Transverse colon (tissue), 4 donors: ENCODE measurements at regions not wholly inside any gene's neighbourhood (a gene's known extent, or its start where the extent isn't known, plus 50 kb on each side); places are given as distances from the start of the nearest gene placed in this dataset.

Experiments used
- EP300 ChIP-seq: sonication (generic); formaldehyde crosslinking; IDR thresholded peaks from one replicate; pipeline ENCODE4 v1.6.1; 2017; ENCODE audit warnings: antibody characterized with exemption, low read depth
- POLR2A ChIP-seq: fragments of 450-650 bp; IDR thresholded peaks from one replicate; pipeline ENCODE4 v1.6.1; 2016; ENCODE audit warnings: antibody characterized with exemption, mild to moderate bottlenecking, moderate library complexity
- POLR2AphosphoS5 ChIP-seq, 3 donors: sonication (generic); formaldehyde crosslinking; IDR thresholded peaks; one replicate each; pipeline ENCODE4 v1.6.1; 2016; ENCODE audit warnings: antibody characterized with exemption in 3 of 3
- TF ChIP-seq, protein P1 (sequence below), 5 experiments: fragments of 200-600 bp in 3 of 5; fragments of 450-650 bp in 2 of 5; sonication (generic) in 3 of 5; IDR thresholded peaks; 1 replicate in 2 of 5; 2 replicates in 3 of 5; pipeline ENCODE4 v1.5.1; 2016 to 2017; ENCODE audit warnings: antibody characterized with exemption in 5 of 5, inconsistent platforms in 3 of 5, mild to moderate bottlenecking in 2 of 5, moderate library complexity in 1 of 5

DNA sequence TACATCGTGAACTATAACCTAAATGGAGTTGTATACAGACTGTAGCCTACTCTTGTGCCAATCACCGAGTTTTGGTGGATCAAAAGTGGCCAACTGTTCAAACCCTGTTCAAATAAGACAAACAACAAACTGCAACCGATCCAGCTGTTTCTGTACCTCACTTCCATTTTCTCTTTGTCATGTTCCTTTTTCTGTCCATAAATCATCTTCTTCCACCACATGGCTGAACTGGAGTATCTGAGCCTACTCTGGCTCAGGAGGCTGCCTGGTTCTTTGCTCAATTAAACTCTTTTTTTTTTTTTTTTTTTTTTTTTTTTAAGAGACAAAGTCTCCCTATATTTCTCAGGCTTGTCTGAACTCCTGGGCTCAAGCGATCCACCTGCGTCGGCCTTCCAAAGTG lies 59.0 kb upstream of the NPVF start:
- TF ChIP-seq, protein P1, sequence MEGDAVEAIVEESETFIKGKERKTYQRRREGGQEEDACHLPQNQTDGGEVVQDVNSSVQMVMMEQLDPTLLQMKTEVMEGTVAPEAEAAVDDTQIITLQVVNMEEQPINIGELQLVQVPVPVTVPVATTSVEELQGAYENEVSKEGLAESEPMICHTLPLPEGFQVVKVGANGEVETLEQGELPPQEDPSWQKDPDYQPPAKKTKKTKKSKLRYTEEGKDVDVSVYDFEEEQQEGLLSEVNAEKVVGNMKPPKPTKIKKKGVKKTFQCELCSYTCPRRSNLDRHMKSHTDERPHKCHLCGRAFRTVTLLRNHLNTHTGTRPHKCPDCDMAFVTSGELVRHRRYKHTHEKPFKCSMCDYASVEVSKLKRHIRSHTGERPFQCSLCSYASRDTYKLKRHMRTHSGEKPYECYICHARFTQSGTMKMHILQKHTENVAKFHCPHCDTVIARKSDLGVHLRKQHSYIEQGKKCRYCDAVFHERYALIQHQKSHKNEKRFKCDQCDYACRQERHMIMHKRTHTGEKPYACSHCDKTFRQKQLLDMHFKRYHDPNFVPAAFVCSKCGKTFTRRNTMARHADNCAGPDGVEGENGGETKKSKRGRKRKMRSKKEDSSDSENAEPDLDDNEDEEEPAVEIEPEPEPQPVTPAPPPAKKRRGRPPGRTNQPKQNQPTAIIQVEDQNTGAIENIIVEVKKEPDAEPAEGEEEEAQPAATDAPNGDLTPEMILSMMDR (IDR thresholded peaks at IDR 0.05), result no peak
- TF ChIP-seq POLR2AphosphoS5 (IDR thresholded peaks at IDR 0.05) (no peak), POLR2A (no peak), EP300 (no peak)
